ENCODE measurements at regions not wholly inside any gene's neighbourhood (a gene's known extent, or its start where the extent isn't known, plus 50 kb on each side); places are given as distances from the start of the nearest gene placed in this dataset.

DNA sequence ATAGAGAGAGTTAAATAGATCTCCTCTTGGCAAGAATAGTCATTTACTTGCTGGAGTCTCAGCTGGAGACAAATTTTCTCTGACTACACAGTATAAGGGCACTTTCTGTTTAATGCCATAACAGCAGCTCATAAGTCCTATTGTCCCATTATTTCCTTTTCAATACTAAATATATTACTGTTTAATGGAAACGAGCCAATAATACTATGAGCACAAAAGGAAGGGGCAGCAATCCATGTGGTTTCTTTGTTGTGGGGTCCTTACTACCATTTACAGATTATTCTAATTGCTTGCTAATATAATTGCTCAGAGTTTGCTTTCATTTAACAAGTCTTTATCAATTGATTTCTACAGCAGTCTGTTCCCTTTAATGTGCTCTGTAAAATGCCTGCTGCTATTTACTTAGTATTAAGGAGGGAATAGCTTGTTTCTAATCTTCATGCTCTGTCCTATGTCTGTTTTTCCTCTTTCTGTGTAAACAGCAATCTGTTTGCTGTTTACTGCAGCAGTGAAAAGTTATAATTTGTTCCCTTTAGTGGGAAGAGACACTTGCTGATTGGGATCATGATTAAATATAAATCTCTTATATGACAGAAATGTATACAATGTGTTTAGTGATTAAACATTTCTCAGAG is 296.2 kb upstream of the SMIM30 start:
- TF ChIP-seq, protein P1, sequence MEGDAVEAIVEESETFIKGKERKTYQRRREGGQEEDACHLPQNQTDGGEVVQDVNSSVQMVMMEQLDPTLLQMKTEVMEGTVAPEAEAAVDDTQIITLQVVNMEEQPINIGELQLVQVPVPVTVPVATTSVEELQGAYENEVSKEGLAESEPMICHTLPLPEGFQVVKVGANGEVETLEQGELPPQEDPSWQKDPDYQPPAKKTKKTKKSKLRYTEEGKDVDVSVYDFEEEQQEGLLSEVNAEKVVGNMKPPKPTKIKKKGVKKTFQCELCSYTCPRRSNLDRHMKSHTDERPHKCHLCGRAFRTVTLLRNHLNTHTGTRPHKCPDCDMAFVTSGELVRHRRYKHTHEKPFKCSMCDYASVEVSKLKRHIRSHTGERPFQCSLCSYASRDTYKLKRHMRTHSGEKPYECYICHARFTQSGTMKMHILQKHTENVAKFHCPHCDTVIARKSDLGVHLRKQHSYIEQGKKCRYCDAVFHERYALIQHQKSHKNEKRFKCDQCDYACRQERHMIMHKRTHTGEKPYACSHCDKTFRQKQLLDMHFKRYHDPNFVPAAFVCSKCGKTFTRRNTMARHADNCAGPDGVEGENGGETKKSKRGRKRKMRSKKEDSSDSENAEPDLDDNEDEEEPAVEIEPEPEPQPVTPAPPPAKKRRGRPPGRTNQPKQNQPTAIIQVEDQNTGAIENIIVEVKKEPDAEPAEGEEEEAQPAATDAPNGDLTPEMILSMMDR (IDR thresholded peaks at IDR 0.05): no peak
- H3K4me3 ChIP-seq: no peak overlapping the region
- no peak overlapping the region for H3K27ac ChIP-seq
- no peak for DNase-seq (ENCODE audit: low spot score)

- DNase-seq (ENCODE audit: low spot score): no peak
- Histone ChIP-seq H3K4me3 (no peak overlapping the region), H3K27ac (no peak overlapping the region)
- TF ChIP-seq, protein P1 (IDR thresholded peaks at IDR 0.05): no peak
These were observed 294.1 kb upstream of the SMIM30 start for GRCh38 chr7:113412410-113412809.

- no peak overlapping the region for H3K27ac ChIP-seq
- no peak for DNase-seq (ENCODE audit: low spot score)
- TF ChIP-seq, protein P1 (IDR thresholded peaks at IDR 0.05): no peak
- H3K4me3 ChIP-seq: no peak overlapping the region
These were observed 292.4 kb upstream of the SMIM30 start for GRCh38 chr7:113410796-113411195.

GRCh38 chr7:113408999-113409398 is 290.6 kb upstream of the SMIM30 start:
- DNase-seq (ENCODE audit: low spot score): no peak
- Histone ChIP-seq H3K27ac (no peak overlapping the region), H3K4me3 (no peak overlapping the region)
- TF ChIP-seq, protein P1 (IDR thresholded peaks at IDR 0.05): no peak

DNA sequence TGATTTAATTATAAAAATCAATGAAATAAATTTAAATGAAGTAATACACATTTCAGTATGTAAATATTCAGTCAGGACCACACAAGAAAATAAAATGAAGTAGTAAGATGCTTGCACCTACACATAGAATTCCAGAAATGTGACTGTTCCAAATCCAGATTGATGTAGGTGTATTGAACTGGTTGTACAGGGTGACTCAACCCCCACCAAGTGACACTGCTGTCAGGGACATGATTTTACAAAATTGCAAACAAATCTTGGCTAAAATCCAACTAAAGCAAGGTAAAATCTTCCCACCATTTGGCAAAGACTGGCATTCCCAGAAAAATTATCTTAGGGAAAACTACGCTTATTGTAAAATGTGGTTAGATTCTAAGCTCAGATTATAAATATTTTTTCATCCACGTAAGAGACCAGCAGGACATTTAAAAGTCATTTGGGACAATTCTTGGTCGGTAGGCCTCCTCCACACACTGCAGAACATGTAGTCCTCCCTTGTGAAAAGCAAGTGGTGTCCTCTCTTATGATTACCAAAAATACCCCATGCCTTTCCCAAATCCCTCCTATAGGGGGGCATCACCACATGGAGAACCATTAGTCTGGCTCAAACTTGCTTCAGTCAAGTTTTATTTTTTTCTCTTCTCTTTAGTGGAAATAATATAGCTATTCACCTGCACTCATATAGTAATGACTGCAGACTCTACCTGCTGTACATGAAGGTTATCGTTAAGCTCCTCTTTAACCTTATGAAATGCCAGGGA is 287.1 kb upstream of the SMIM30 start:
- DNase-seq (ENCODE audit: low spot score): no peak
- TF ChIP-seq, protein P1 (IDR thresholded peaks at IDR 0.05): no peak
- H3K27ac ChIP-seq: no peak overlapping the region
- no peak overlapping the region for H3K4me3 ChIP-seq

GRCh38 chr7:113404245-113404644 is 285.9 kb upstream of the SMIM30 start:
- TF ChIP-seq, protein P1 (IDR thresholded peaks at IDR 0.05): no peak
- no peak for DNase-seq (ENCODE audit: low spot score)
- H3K27ac ChIP-seq: no peak overlapping the region

GRCh38 chr7:113402482-113402881 is 284.1 kb upstream of the SMIM30 start:
- TF ChIP-seq, protein P1 (IDR thresholded peaks at IDR 0.05): no peak
- Histone ChIP-seq H3K27ac (no peak overlapping the region), H3K4me3 (no peak overlapping the region)
- DNase-seq (ENCODE audit: low spot score): no peak

More at GRCh38 chr7:113404245-113404644, 285.9 kb upstream of the SMIM30 start:
- no peak overlapping the region for H3K4me3 ChIP-seq
